Tibial nerve (tissue), 4 donors: ENCODE measurements at regions not wholly inside any gene's neighbourhood (a gene's known extent, or its start where the extent isn't known, plus 50 kb on each side); places are given as distances from the start of the nearest gene placed in this dataset.

ENCODE experiments used
- DNase-seq, 2 donors: peaks; one replicate each; pipeline ENCODE4 v3.0.0-alpha.2; 2019; ENCODE audit warnings: low spot score in 2 of 2
- H3K27ac ChIP-seq, 4 donors: fragments of 200-600 bp; sonication (generic) in 3 of 4; one replicate each; pipeline ENCODE4 v1.5.1; 2017 to 2019; ENCODE audit warnings: mild to moderate bottlenecking in 1 of 4
- H3K27me3 ChIP-seq, 2 donors: fragments of 200-600 bp; sonication (generic) in 1 of 2; one replicate each; pipeline versions ENCODE4 v1.5.1 to v1.6.0; 2017 to 2019
- H3K36me3 ChIP-seq, 3 donors: fragments of 200-600 bp; sonication (generic); one replicate each; pipeline ENCODE4 v1.5.1; 2018 to 2019
- H3K4me1 ChIP-seq, 4 donors: fragments of 200-600 bp; sonication (generic) in 3 of 4; one replicate each; pipeline ENCODE4 v1.5.1; 2017 to 2019
- H3K4me3 ChIP-seq, 4 donors: fragments of 200-600 bp; sonication (generic) in 3 of 4; one replicate each; pipeline ENCODE4 v1.5.1; 2017 to 2019; ENCODE audit warnings: mild to moderate bottlenecking in 1 of 4, moderate library complexity in 1 of 4
- H3K9me3 ChIP-seq, 4 donors: fragments of 200-600 bp; sonication (generic) in 3 of 4; one replicate each; pipeline ENCODE4 v1.5.1; 2017 to 2019
- CTCF ChIP-seq, 5 experiments: fragments of 200-600 bp in 3 of 5; fragments of 450-650 bp in 2 of 5; sonication (generic) in 3 of 5; IDR thresholded peaks; one replicate each; pipeline ENCODE4 v1.5.1; 2016 to 2019; ENCODE audit warnings: antibody characterized with exemption in 5 of 5, mild to moderate bottlenecking in 3 of 5, moderate library complexity in 2 of 5
- EP300 ChIP-seq, 2 donors: sonication (generic); formaldehyde crosslinking; IDR thresholded peaks; one replicate each; pipeline ENCODE4 v1.6.1; 2017; ENCODE audit warnings: antibody characterized with exemption in 2 of 2, mild to moderate bottlenecking in 1 of 2
- POLR2A ChIP-seq, 2 donors: fragments of 450-650 bp; IDR thresholded peaks; one replicate each; pipeline ENCODE4 v1.6.1; 2017; ENCODE audit warnings: antibody characterized with exemption in 2 of 2, mild to moderate bottlenecking in 2 of 2, moderate library complexity in 2 of 2
- WGBS, 2 donors: methylation state at CpG; one replicate each; pipeline ENCODE4 v1.1.5; 2018; 5-methylcytosine and 5-hydroxymethylcytosine counted together

DNA sequence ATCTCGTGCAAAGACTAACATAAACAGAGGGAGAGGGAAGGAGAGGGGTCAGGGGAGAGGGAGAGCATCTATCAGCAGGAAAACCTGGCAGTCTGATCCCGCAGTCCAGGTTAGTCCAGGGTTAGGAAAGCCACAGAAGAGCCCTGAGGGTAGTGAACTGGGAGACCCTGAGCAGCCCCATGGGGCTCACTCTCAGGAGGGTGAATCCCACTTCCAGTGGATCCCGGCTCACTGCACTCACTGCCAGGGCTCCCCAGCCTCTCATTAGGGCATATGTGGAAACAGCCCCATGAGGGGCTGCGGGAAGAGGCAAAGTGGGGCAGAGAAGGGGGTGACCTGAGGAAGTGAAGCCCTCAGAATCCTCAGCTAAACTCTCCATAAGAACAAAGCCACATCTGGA lies 329.9 kb downstream of the UBE3D start:
- H3K27ac ChIP-seq = no peak overlapping the region
- DNase-seq = no peak
- H3K36me3 ChIP-seq = no peaks in the 10 kb centered on the region
- H3K27me3 ChIP-seq = no peaks in the 10 kb centered on the region
- no peaks in the 10 kb centered on the region for H3K9me3 ChIP-seq
- TF ChIP-seq POLR2A (IDR thresholded peaks at IDR 0.05) (no peak), EP300 (IDR thresholded peaks at IDR 0.05) (no peak), CTCF (IDR thresholded peaks at IDR 0.05) (no peak)
- no peak overlapping the region for H3K4me3 ChIP-seq
- WGBS, 2 donors = 68 to 74% methylated on average over 4 of the region's 4 CpGs
- H3K4me1 ChIP-seq = no peaks in the 10 kb centered on the region

DNA sequence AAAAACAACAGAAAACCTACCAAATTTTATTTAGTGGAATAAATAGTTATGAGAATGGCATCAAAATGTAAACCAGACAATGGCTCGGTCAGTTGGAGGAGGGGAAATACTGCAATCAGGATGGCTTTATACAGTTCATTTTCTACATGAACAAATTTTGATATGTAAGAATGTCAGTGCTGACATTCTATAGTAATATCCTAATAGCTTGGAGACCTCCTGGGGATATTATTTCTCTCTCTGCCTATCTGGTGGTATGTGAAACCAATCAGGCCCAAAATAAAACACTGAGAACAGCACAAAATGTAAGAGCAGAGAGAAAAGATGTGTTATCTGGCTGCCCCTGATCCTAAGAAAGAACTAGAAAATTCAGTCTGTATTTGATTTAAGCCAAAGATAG lies 327.7 kb downstream of the UBE3D start:
- DNase-seq = no peak
- H3K4me1 ChIP-seq = no peaks in the 10 kb centered on the region
- WGBS, 2 donors = 88 to 93% methylated on average over 1 of the region's 1 CpG
- H3K36me3 ChIP-seq = no peaks in the 10 kb centered on the region
- no peak overlapping the region for H3K27ac ChIP-seq
- no peak overlapping the region for H3K4me3 ChIP-seq
- no peaks in the 10 kb centered on the region for H3K27me3 ChIP-seq
- H3K9me3 ChIP-seq = no peaks in the 10 kb centered on the region
- TF ChIP-seq POLR2A (IDR thresholded peaks at IDR 0.05) = no peak
- TF ChIP-seq CTCF (IDR thresholded peaks at IDR 0.05) = no peak
- no peak for TF ChIP-seq EP300 (IDR thresholded peaks at IDR 0.05)

- no peaks in the 10 kb centered on the region for H3K27me3 ChIP-seq
- H3K4me1 ChIP-seq = no peaks in the 10 kb centered on the region
- no peak overlapping the region for H3K27ac ChIP-seq
- no peak for TF ChIP-seq EP300 (IDR thresholded peaks at IDR 0.05)
- no peak for TF ChIP-seq POLR2A (IDR thresholded peaks at IDR 0.05)
- TF ChIP-seq CTCF (IDR thresholded peaks at IDR 0.05) = no peak
- no peaks in the 10 kb centered on the region for H3K9me3 ChIP-seq
- no peaks in the 10 kb centered on the region for H3K36me3 ChIP-seq
- no peak overlapping the region for H3K4me3 ChIP-seq
- 42 to 44% methylated on average over 1 of the region's 1 CpG for WGBS, 2 donors
- DNase-seq = no peak
Observed at GRCh38 chr6:82738773-82739172, 326.9 kb downstream of the UBE3D start.

- 6 to 7% methylated on average over 1 of the region's 1 CpG for WGBS, 2 donors
- Histone ChIP-seq H3K36me3 (no peaks in the 10 kb centered on the region), H3K9me3 (no peaks in the 10 kb centered on the region), H3K4me1 (no peaks in the 10 kb centered on the region), H3K4me3 (no peak overlapping the region), H3K27ac (no peak overlapping the region), H3K27me3 (no peaks in the 10 kb centered on the region)
- no peak for TF ChIP-seq POLR2A (IDR thresholded peaks at IDR 0.05)
- TF ChIP-seq EP300 (IDR thresholded peaks at IDR 0.05) = no peak
- TF ChIP-seq CTCF (IDR thresholded peaks at IDR 0.05) = no peak
- DNase-seq = no peak
Observed at GRCh38 chr6:82739303-82739702, 326.3 kb downstream of the UBE3D start.

DNA sequence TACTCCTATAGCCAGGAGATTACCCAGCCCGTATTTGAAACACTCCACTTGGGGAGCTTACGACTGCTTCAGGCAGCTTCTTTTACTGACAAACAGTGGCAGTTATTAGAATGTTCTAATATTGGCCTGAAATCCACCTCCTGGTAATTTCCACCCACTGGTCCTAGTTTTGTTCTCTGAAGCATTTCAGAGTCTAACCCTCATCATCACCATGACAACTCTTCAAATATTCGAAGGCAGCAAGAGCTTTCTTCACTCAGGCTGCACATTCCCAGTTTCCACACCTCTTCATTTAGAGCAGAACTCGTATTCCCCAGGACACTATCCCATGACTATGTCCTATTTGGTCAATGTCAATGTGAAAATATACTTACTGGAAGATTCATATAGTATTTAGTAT lies 325.6 kb downstream of the UBE3D start:
- DNase-seq = no peak
- no peak overlapping the region for H3K4me3 ChIP-seq
- 70 to 80% methylated on average over 4 of the region's 4 CpGs for whole genome bisulfite sequencing, 2 donors
- H3K27me3 ChIP-seq = no peaks in the 10 kb centered on the region
- no peaks in the 10 kb centered on the region for H3K4me1 ChIP-seq
- no peaks in the 10 kb centered on the region for H3K36me3 ChIP-seq
- H3K9me3 ChIP-seq = no peaks in the 10 kb centered on the region
- TF ChIP-seq EP300 (IDR thresholded peaks at IDR 0.05) = no peak
- TF ChIP-seq CTCF (IDR thresholded peaks at IDR 0.05) = no peak
- TF ChIP-seq POLR2A (IDR thresholded peaks at IDR 0.05) = no peak
- H3K27ac ChIP-seq = no peak overlapping the region
